ENCODE measurements at regions not wholly inside any gene's neighbourhood (a gene's known extent, or its start where the extent isn't known, plus 50 kb on each side); places are given as distances from the start of the nearest gene placed in this dataset.

DNA sequence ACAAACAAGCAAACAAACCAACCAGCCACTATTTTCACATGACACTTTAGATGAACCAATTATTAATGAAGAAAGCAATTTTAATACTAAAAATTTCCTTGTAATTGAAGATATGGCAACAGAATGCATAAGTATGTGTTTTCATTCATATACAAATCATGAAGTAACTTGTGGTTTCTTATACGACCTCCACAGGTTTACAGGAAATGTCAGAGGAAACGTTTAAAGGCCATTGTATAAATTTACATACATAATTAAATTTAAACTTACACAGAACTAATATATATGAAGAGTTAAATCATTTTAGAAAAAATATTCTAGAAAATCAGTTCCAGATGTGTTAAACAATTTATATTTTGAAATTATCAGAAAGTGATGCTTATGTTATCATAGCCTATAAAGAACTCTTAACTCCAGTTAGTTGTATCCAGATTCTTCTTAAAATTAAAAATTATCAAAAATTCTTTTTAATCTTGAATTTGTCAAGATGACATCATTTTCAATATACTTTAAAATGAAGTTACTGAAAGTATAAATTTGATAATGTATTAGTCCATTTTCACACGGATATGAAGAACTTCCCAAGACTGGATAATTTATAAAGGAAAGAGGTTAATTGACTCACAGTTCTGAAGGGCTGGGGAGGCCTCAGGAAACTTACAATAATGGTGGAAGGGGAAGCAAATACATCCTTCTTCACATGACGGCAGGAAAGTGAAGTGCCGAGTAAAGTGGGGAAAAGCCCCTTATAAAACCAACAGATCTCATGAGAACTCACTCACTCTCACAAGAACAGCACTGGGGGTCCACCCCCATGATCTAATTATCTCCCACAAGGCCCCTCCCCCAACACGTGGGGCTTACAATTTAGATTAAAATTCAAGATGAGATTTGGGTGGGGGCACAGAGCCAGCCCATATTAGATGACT lies 192.0 kb downstream of the PIK3R1 start:
- no peaks in the 10 kb centered on the region for H3K9me3 Mint-ChIP-seq
- no peaks in the 10 kb centered on the region for H3K36me3 Mint-ChIP-seq (ENCODE audit: low read depth)
- peaks cover 31% of the 10 kb centered on the region for H3K4me1 Mint-ChIP-seq (ENCODE audit: low read depth)
- no peak for DNase-seq
- no peak overlapping the region for H3K4me3 Mint-ChIP-seq
- H3K27ac Mint-ChIP-seq, result peak overlapping the region; percentile 59
- H3K27me3 Mint-ChIP-seq, result no peaks in the 10 kb centered on the region

DNA sequence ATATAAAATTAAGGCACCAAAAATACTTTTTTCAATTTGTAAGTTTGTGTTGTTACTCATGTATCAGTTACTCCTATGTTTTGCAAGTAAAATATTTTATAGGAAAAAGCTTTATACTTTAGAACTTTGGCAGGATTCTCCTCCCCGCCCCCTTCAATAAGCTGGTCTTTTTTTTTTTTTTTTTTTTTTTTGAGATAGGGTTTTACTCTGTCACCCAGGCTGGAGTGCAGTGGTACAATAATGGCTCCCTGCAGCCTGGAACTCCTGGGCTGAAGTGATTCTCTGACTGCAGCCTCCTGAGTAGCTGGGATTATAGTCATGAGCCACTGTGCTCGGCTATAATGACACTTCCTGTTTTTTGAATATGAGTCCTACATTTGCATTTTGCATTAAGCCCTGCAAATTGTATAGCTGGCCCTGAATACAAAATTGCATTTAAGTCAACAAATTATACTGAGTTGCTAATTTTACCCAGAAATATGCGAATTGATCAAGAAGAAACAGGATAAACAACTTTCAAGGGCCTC lies 192.9 kb downstream of the PIK3R1 start:
- Mint-ChIP-seq H3K4me3 (no peak overlapping the region), H3K27ac (no peak overlapping the region), H3K27me3 (no peaks in the 10 kb centered on the region), H3K36me3 (ENCODE audit: low read depth) (no peaks in the 10 kb centered on the region), H3K9me3 (no peaks in the 10 kb centered on the region), H3K4me1 (ENCODE audit: low read depth) (peaks cover 31% of the 10 kb centered on the region)
- DNase-seq, result no peak

DNA sequence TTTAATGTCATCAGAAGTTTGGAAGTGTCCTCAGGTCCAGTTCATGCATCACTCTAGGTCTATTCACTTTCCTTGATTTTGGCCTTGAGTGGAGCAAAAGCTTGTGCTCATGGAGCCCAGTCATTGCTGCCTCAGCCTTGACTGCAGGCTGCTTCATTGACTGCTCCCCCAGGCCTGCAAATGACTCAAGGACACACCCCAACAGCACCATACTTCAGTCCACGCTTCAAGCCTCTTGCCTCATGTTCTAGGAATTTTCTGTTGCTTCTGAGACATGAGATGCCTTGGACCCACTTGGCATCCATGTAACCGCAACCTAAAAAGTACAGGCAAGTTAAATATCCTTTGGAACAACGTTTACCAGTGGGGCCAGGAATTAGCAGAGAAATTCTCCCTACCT lies 193.7 kb downstream of the PIK3R1 start:
- H3K27me3 Mint-ChIP-seq, result no peaks in the 10 kb centered on the region
- no peak overlapping the region for H3K4me3 Mint-ChIP-seq
- no peaks in the 10 kb centered on the region for H3K36me3 Mint-ChIP-seq (ENCODE audit: low read depth)
- H3K27ac Mint-ChIP-seq, result no peak overlapping the region
- no peak for DNase-seq
- no peaks in the 10 kb centered on the region for H3K9me3 Mint-ChIP-seq
- H3K4me1 Mint-ChIP-seq (ENCODE audit: low read depth), result peaks cover 31% of the 10 kb centered on the region

DNA sequence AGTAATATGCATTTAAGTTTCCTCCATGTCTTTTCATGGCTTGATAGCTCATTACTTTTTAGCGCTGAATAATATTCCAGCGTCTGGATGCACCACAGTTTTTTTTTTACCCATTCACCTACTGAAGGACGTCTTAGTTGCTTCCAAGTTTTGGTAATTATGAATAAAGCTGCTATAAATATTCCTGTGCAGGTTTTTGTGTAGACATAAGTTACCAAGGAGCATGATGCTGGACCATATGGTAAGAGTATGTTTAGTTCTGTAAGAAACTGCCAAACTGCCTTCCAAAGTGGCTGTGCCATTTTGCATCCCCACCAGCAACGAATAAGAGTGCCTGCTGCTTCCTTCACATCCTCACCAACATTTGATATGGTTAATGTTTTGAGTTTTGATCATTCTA lies 195.6 kb downstream of the PIK3R1 start:
- Mint-ChIP-seq H3K27me3 (no peaks in the 10 kb centered on the region), H3K4me1 (ENCODE audit: low read depth) (peaks cover 29% of the 10 kb centered on the region), H3K36me3 (ENCODE audit: low read depth) (no peaks in the 10 kb centered on the region), H3K4me3 (no peak overlapping the region), H3K9me3 (no peaks in the 10 kb centered on the region), H3K27ac (no peak overlapping the region)
- no peak for DNase-seq

DNA sequence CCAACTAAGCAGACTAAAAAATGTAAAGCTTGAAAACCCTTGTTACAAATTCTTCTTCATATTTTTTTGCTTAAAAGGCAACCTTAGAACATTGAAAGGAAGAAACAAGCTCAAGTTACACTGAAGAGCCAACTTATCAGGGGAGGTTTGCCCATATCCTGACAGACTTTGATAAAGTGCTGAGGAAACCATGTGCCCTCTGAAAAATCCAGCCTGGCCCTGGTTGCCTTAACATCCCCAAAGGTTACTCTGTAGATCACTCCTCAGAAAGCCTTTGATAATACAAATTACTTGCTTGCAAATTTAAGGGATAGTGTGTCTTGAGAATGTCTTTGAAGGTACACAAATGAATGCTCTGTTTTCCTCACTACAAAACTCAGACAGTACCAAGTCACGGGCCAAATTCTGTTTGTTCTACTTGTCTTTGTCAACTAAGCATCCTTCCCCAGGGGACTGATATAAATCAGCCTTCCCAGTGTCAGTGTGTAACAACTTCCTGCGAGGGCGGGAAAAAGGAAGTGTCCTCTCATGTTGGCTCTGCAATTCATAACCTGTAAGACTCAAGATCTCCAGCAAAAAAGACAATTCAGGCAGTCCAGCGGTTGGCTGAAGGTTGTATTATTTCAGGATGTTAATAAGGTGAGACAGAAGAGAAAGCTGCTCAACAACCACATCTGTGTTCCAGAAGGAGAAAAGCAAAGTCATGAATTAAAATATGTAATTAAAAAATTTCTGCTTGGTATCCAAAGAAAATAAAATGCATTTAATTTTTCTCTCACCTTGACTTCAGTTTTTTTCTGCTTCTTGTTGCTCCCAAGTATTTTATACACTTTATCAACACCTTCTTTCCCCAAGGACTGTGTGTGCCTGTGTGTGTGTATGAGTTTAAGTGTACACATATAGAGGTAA lies 199.9 kb downstream of the PIK3R1 start:
- Mint-ChIP-seq H3K4me3 (no peak overlapping the region), H3K27me3 (no peaks in the 10 kb centered on the region), H3K9me3 (no peaks in the 10 kb centered on the region), H3K27ac (no peak overlapping the region), H3K4me1 (ENCODE audit: low read depth) (peaks cover 10% of the 10 kb centered on the region), H3K36me3 (ENCODE audit: low read depth) (no peaks in the 10 kb centered on the region)
- no peak for DNase-seq

DNA sequence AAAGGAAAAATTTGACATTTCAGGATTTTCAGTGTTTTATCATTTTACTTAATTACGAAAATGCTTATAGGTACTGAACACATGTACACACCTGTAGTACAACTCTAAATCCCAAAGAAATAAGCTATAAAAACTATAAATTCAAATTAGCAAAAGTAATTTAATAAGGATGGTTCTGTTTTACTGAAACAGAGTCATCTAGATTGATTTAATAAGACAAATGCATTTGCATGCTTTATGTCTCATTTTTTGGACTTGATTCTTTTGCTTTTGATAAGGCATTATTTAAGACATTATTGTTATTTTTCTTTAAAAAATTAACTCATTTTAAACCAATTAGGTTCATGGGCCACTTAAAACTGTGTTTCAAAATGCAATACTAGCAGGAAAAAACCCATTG lies 201.2 kb downstream of the PIK3R1 start:
- DNase-seq, result no peak
- Mint-ChIP-seq H3K4me3 (no peak overlapping the region), H3K36me3 (ENCODE audit: low read depth) (no peaks in the 10 kb centered on the region), H3K4me1 (ENCODE audit: low read depth) (peaks cover 10% of the 10 kb centered on the region), H3K27me3 (no peaks in the 10 kb centered on the region), H3K27ac (no peak overlapping the region), H3K9me3 (no peaks in the 10 kb centered on the region)

DNA sequence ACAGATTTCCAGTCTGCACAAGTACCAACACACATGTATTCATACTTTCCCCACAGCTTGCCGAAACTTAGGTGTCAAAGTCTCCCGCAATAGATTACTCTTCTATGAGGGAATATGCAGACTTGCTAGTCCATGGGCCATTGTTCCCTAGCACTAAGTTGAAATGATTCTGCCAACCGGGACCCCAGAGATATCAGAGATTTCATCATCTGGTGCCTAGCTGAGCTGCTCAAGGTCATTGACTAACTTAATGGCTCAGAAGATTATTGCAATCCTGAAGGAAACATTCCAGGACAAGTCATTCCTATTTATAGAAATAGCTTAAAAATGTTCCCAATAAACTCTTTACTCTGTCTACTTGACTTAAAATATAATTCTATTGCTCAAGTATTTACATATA lies 202.6 kb downstream of the PIK3R1 start:
- Mint-ChIP-seq H3K9me3 (no peaks in the 10 kb centered on the region), H3K36me3 (ENCODE audit: low read depth) (no peaks in the 10 kb centered on the region), H3K27ac (no peak overlapping the region), H3K4me3 (no peak overlapping the region), H3K27me3 (no peaks in the 10 kb centered on the region), H3K4me1 (ENCODE audit: low read depth) (peaks cover 21% of the 10 kb centered on the region)
- DNase-seq, result no peak

DNA sequence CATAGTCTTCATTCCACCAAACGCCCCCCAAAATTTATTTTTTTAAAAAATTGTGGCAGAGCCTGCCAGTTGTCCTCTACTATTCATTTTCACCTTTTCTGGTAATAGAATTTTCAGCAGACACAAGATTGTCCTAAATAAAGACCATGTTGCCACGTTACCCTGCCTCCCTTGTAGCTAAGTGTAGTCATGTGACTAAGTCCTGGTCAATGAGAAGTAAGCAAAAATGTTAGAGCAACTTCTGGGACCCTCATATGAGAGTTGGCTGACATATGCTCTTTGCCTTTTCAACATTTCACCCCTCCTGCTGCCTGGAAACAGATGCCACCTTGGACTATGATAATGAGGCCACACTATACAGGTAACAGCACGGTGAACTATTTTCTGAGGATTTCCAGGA lies 203.1 kb downstream of the PIK3R1 start:
- no peaks in the 10 kb centered on the region for H3K36me3 Mint-ChIP-seq (ENCODE audit: low read depth)
- peaks cover 25% of the 10 kb centered on the region for H3K4me1 Mint-ChIP-seq (ENCODE audit: low read depth)
- no peak overlapping the region for H3K4me3 Mint-ChIP-seq
- H3K9me3 Mint-ChIP-seq, result no peaks in the 10 kb centered on the region
- no peaks in the 10 kb centered on the region for H3K27me3 Mint-ChIP-seq
- no peak for DNase-seq
- H3K27ac Mint-ChIP-seq, result no peak overlapping the region

DNA sequence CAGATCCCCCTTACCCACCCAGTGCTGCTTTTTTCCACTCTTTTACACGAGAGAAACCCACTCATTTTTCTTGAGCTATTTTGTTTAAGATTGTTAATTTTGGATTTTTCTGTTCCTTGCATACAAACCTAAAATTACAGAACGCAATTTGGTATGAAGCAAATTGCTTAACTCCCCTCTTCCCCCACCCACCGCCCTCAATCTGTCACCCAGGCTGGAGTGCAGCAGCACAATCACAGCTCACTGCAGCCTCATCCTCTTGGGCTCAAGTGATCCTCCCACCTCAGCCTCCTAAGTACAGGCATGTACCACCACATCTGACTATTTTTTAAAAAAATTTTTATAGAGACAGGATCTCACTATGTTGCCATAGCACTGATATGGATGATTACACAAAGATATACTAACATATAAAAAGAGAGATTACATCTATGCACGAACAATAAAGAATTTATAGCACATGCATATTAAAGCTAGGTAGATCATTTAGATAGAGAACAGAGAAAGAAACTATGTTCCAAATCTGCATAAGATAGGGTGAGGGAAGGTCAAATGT lies 203.6 kb downstream of the PIK3R1 start:
- H3K4me3 Mint-ChIP-seq, result no peak overlapping the region
- no peak for DNase-seq
- H3K36me3 Mint-ChIP-seq (ENCODE audit: low read depth), result no peaks in the 10 kb centered on the region
- H3K4me1 Mint-ChIP-seq (ENCODE audit: low read depth), result peaks cover 30% of the 10 kb centered on the region
- no peaks in the 10 kb centered on the region for H3K9me3 Mint-ChIP-seq
- H3K27ac Mint-ChIP-seq, result no peak overlapping the region
- no peaks in the 10 kb centered on the region for H3K27me3 Mint-ChIP-seq

DNA sequence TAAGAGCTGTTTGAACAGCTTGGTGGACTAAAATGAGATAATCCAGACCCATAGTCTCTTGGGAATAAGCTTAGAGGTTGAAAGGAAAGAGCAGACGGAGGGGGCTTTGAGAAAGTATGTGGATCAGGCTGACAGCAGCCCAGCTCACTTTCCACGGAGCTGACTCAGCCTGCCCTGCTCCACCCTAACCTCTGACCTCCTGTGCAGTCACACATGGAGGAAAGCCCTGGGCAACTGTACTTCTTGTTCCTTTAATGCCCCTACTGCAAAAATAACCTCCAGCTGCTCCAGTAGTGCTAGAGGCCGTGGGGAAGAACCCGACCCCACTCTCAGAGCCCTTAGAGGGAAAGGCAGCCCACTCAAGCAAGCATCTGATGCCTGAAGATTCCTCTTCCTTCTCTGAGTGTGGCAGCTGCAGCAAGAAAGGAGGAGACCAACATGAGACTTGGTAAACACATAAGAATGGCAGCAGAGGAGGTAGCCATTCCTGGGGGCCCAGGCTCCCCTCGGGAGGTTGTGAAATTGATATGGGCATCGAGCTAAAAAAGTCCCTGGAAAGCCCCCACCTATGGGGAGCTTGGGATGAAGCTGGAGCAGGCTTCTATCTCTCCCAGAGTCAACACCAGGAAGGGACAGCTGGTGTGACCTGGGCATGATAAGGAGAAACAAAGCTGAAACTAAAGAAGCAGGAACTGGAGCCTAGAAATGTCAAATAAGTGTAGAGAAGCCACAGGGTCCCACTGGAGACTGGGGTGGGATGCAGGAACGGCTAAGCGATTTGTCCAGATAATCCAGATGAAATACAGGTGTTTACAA lies 204.3 kb downstream of the PIK3R1 start:
- no peak overlapping the region for H3K4me3 Mint-ChIP-seq
- peaks cover 35% of the 10 kb centered on the region for H3K4me1 Mint-ChIP-seq (ENCODE audit: low read depth)
- no peaks in the 10 kb centered on the region for H3K9me3 Mint-ChIP-seq
- no peaks in the 10 kb centered on the region for H3K27me3 Mint-ChIP-seq
- no peaks in the 10 kb centered on the region for H3K36me3 Mint-ChIP-seq (ENCODE audit: low read depth)
- DNase-seq, result no peak
- H3K27ac Mint-ChIP-seq, result no peak overlapping the region

DNA sequence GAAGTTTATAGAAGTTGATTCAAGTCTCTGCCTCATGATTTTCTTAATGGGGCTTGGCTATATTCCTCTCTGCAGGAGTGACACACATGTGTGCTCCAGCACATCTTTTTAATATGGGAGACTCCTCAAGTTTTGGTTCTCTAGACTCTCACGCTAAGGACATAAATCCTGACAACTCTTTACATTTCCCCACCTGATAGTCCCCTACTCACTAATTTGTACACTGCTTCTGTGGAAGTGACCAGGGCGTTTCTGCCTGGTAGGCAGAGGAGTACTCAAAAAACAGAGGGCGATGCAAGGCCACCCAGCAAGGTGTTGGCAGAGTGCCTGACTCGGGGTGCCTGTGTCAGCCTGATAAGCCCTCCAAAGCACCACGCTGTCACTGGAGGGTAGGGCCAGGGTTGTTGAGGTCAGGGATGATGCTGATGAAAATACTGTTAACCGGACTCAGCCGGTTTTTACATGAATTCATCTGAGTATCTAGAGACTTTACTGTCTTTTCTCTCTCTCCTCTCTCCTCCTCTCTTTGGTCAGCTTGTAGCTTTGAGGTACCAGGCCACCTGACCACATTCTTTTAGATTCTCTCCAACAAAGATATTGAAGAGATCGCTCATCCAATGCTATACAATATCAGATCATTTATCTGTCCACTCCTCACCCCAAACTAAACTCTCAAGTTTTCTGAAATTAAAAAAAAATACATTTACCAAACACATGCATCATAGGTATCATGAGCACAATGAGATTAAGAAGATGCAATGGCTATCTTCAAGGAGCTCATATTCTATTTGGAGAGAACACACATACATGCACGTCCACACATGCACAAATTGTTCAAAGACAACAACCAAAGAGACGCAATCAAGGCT lies 205.2 kb downstream of the PIK3R1 start:
- Mint-ChIP-seq H3K4me3 (no peak overlapping the region), H3K36me3 (ENCODE audit: low read depth) (no peaks in the 10 kb centered on the region), H3K27ac (no peak overlapping the region), H3K9me3 (no peaks in the 10 kb centered on the region), H3K27me3 (no peaks in the 10 kb centered on the region), H3K4me1 (ENCODE audit: low read depth) (peaks cover 38% of the 10 kb centered on the region)
- no peak for DNase-seq

DNA sequence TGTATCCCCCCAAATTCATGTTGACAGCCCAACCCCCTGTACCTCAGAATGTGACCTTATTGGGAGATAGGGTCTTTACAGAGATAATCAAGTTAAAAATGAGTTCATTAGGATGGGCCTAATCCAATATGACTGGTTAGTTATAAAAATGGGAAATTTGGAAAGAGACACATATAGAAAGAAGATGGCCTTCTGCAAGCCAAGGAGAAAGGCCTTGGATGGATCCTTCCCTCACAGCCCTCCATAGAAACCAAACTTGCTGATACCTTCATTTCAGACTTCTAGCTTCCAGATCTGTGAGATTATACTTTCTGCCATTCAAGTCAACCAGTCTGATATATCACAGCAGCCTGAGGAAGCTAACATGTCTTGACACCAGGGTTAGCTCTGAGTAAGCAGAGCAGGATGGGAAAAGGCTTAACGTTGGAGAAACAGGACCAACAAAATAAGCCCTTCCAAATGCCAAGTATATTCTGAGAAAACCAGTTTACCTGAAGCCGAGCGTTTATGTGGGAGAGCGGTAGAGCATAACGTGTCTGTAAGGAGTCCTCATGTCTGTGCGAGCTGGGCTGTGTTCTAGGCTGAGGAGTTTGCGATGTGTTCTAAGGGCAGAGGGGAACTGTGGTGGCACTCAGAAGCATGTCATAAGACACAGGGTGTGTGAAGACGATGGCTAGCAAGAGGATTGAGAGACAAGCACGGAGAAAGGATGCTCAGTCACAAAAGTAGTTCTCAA lies 206.1 kb downstream of the PIK3R1 start:
- DNase-seq, result no peak
- Mint-ChIP-seq H3K4me1 (ENCODE audit: low read depth) (peaks cover 43% of the 10 kb centered on the region), H3K27me3 (no peaks in the 10 kb centered on the region), H3K9me3 (no peaks in the 10 kb centered on the region), H3K36me3 (ENCODE audit: low read depth) (no peaks in the 10 kb centered on the region), H3K4me3 (no peak overlapping the region), H3K27ac (no peak overlapping the region)
